Prostate gland (tissue), 2 donors: ENCODE measurements at regions not wholly inside any gene's neighbourhood (a gene's known extent, or its start where the extent isn't known, plus 50 kb on each side); places are given as distances from the start of the nearest gene placed in this dataset.

Experiments used
- DNase-seq: peaks from one replicate; pipeline ENCODE4 v3.0.0-alpha.2; 2019; ENCODE audit warnings: low spot score
- H3K27ac ChIP-seq, 2 donors: fragments of 200-600 bp; sonication (generic); 2 replicates each; pipeline ENCODE4 v1.5.1; 2017 to 2019
- H3K27me3 ChIP-seq: fragments of 200-600 bp; sonication (generic); replicated peaks from 2 replicates; pipeline ENCODE4 v1.5.1; 2019; ENCODE audit not compliant: insufficient read depth
- H3K36me3 ChIP-seq, 2 donors: fragments of 200-600 bp; sonication (generic); 1 replicate in 1 of 2; 2 replicates in 1 of 2; pipeline versions ENCODE4 v1.5.1 to v1.8.1; 2017 to 2019
- H3K4me1 ChIP-seq: fragments of 200-600 bp; sonication (generic); replicated peaks from 2 replicates; pipeline ENCODE4 v1.5.1; 2019
- H3K4me3 ChIP-seq, 2 donors: fragments of 200-600 bp; sonication (generic); 2 replicates each; pipeline ENCODE4 v1.5.1; 2017 to 2019
- H3K9me3 ChIP-seq: fragments of 200-600 bp; sonication (generic); 2 replicates; pipeline ENCODE4 v1.5.1; 2017
- CTCF ChIP-seq, 4 experiments: fragments of 200-600 bp in 2 of 4; fragments of 450-650 bp in 2 of 4; sonication (generic) in 2 of 4; IDR thresholded peaks; 1 replicate in 3 of 4; 2 replicates in 1 of 4; pipeline ENCODE4 v1.5.1; 2016 to 2019; ENCODE audit warnings: antibody characterized with exemption in 4 of 4, mild to moderate bottlenecking in 2 of 4, moderate library complexity in 2 of 4
- POLR2A ChIP-seq: fragments of 450-650 bp; IDR thresholded peaks from one replicate; pipeline ENCODE4 v1.6.1; 2016; ENCODE audit warnings: antibody characterized with exemption, mild to moderate bottlenecking
- POLR2AphosphoS5 ChIP-seq: sonication (generic); formaldehyde crosslinking; IDR thresholded peaks from one replicate; pipeline ENCODE4 v1.6.1; 2017; ENCODE audit warnings: antibody characterized with exemption
- WGBS: methylation state at CpG from one replicate; pipeline ENCODE4 v1.1.5; 2018; 5-methylcytosine and 5-hydroxymethylcytosine counted together
- intact Hi-C: fragments of 100-400 bp; cut with DNase I; formaldehyde crosslinking; loops from one replicate; pipeline ENCODE4 v1.14.2; 2022

GRCh38 chrX:38891641-38892413, 90.6 kb downstream of the MID1IP1 start:
- TF ChIP-seq CTCF (IDR thresholded peaks at IDR 0.05) (no peak), POLR2AphosphoS5 (no peak), POLR2A (no peak)
- WGBS, result 51% methylated on average over 4 of the region's 4 CpGs

GRCh38 chrX:38893441-38893840, 92.2 kb downstream of the MID1IP1 start:
- intact Hi-C loops, result no loop called here
- no peak overlapping the region for H3K27ac ChIP-seq
- TF ChIP-seq POLR2AphosphoS5 (no peak), POLR2A (no peak), CTCF (IDR thresholded peaks at IDR 0.05) (no peak)

More at GRCh38 chrX:38891641-38892413, 90.6 kb downstream of the MID1IP1 start:
- no peak overlapping the region for H3K27ac ChIP-seq
- no peak overlapping the region for H3K4me3 ChIP-seq
- no peaks in the 10 kb centered on the region for H3K9me3 ChIP-seq
- H3K27me3 ChIP-seq, result no peaks in the 10 kb centered on the region
- no peak for DNase-seq
- no peaks in the 10 kb centered on the region for H3K36me3 ChIP-seq
- intact Hi-C loops, result no loop called here
- no peaks in the 10 kb centered on the region for H3K4me1 ChIP-seq

GRCh38 chrX:38895775-38896174, 94.5 kb downstream of the MID1IP1 start:
- intact Hi-C loops, result no loop called here
- TF ChIP-seq POLR2A (no peak), CTCF (IDR thresholded peaks at IDR 0.05) (no peak), POLR2AphosphoS5 (no peak)
- H3K27me3 ChIP-seq, result no peaks in the 10 kb centered on the region
- H3K4me1 ChIP-seq, result no peaks in the 10 kb centered on the region
- no peaks in the 10 kb centered on the region for H3K36me3 ChIP-seq
- 100% methylated on average over 1 of the region's 1 CpG for WGBS
- DNase-seq, result no peak
- no peak overlapping the region for H3K4me3 ChIP-seq
- H3K9me3 ChIP-seq, result no peaks in the 10 kb centered on the region
- no peak overlapping the region for H3K27ac ChIP-seq

More at GRCh38 chrX:38893441-38893840, 92.2 kb downstream of the MID1IP1 start:
- H3K4me3 ChIP-seq, result no peak overlapping the region
- H3K36me3 ChIP-seq, result no peaks in the 10 kb centered on the region
- no peak for DNase-seq
- no peaks in the 10 kb centered on the region for H3K9me3 ChIP-seq
- WGBS, result 86% methylated on average over 4 of the region's 4 CpGs
- H3K27me3 ChIP-seq, result no peaks in the 10 kb centered on the region
- H3K4me1 ChIP-seq, result no peaks in the 10 kb centered on the region

- Histone ChIP-seq H3K36me3 (no peaks in the 10 kb centered on the region), H3K4me3 (no peak overlapping the region), H3K27me3 (no peaks in the 10 kb centered on the region), H3K27ac (no peak overlapping the region), H3K4me1 (no peaks in the 10 kb centered on the region), H3K9me3 (no peaks in the 10 kb centered on the region)
- DNase-seq, result no peak
- TF ChIP-seq POLR2AphosphoS5, result no peak
- no peak for TF ChIP-seq POLR2A
- no peak for TF ChIP-seq CTCF (IDR thresholded peaks at IDR 0.05)
- 96% methylated on average over 4 of the region's 4 CpGs for WGBS
- intact Hi-C loops, result no loop called here
These were observed 95.6 kb downstream of the MID1IP1 start for GRCh38 chrX:38896724-38897298.

GRCh38 chrX:38898261-38898660, 97.0 kb downstream of the MID1IP1 start:
- no peak overlapping the region for H3K27ac ChIP-seq
- WGBS, result 35% methylated on average over 6 of the region's 6 CpGs
- intact Hi-C loops, result no loop called here
- TF ChIP-seq CTCF (IDR thresholded peaks at IDR 0.05) (no peak), POLR2A (no peak), POLR2AphosphoS5 (no peak)
- no peaks in the 10 kb centered on the region for H3K9me3 ChIP-seq
- no peaks in the 10 kb centered on the region for H3K4me1 ChIP-seq
- no peaks in the 10 kb centered on the region for H3K27me3 ChIP-seq
- DNase-seq, result no peak
- no peak overlapping the region for H3K4me3 ChIP-seq
- H3K36me3 ChIP-seq, result no peaks in the 10 kb centered on the region
